Activated CD8-positive, alpha-beta memory T cell treated with anti-CD3 and anti-CD28 coated beads, Interleukin-2, amount 50 U/mL, for 24 hours (primary cell): ENCODE measurements at regions not wholly inside any gene's neighbourhood (a gene's known extent, or its start where the extent isn't known, plus 50 kb on each side); places are given as distances from the start of the nearest gene placed in this dataset.

Experiments
- DNase-seq: peaks from one replicate; pipeline ENCODE4 v3.0.0-alpha.2; 2020; ENCODE audit errors: extremely low read depth

DNA sequence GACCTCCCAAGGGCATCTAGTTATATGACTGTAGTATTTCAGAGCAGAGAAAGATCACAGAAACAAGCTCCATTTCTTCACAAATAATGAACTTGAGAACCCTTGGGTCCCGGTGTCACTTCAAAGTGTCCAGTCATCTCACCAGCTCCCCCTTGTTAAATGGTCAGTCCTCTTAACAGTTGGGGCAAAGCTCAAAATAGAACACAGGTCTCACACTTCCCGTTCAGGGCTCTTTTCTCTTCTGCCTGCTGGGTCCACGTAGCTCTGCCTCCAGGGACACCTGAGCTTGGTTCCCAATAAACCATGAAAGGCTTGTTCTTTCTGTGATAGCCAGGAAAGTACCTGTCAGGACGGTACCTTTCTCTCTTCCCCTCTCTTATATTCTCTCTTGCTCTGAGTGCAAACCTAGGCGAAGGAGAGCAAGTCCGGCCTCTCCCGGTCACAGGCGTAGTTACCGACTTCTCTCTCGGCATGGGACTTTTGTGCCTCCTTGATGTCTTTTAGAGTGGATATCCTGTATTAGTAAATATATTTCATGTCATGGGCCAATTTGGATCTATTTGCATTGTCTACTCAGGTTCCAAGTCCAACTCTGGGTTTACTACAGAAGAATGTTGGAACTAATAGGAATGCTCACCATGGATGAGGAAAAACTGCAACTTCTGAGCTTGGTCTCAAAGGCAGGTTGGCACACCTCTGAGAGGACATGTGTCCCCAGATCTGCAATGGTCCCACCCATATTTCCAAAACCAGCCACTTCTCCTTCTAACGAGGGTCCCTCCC is 118.8 kb upstream of the PARP11 start:
- DNase-seq = no peak

DNA sequence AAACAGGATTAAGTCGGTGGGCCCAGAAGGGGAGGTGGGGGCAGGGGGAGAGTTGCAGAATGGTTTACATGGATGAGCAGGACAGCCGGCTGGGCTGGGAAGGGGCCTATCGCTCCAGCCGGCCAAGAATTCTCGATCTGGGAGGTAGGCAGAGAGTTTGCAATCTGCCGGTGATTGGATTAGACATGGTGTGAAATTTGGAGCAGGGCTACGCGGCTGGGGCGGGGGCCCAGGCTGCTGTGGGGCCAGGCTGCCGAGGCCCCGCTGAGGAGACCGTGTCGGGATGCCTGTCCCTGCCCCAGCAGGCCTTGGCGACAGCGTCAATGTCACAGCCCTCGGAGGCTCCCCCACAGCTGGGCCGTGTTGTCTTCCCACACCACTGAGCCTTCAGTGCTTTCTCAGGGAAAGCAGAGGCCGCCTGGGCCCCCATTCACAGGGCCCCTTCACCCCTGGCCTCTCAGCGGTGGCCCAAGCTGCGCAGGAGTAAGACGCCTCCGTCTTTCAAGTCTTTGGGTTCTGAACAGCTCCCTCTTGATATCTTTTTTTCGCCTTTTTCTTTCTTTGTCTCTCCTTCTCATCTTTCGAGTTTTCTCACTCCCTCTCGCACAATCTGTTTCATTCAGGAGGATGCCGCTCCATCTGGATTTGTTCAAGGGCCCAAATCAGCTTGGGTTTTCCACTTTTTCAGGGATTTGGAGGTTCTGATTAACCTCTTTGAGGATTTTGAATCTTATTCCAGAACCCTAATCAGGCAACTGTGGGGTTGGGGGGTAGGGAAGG is 117.5 kb upstream of the PARP11 start:
- DNase-seq = no peak

DNA sequence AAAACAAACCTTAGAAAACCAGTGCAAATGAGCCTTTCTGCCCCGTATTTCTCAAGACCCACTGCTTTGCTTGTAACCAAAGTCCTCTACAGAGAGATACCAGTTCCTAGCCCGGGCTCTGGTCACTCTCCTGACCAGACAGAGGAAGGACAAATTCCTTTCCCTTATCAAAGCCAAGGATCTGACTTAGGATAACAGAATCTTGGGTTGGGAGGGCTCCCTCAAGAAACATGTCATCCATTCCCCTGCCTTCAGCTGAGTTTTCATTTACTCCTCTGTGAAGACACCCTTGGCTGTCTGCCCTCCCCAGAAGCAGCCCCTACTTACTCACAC is 116.0 kb upstream of the PARP11 start:
- DNase-seq = no peak

DNA sequence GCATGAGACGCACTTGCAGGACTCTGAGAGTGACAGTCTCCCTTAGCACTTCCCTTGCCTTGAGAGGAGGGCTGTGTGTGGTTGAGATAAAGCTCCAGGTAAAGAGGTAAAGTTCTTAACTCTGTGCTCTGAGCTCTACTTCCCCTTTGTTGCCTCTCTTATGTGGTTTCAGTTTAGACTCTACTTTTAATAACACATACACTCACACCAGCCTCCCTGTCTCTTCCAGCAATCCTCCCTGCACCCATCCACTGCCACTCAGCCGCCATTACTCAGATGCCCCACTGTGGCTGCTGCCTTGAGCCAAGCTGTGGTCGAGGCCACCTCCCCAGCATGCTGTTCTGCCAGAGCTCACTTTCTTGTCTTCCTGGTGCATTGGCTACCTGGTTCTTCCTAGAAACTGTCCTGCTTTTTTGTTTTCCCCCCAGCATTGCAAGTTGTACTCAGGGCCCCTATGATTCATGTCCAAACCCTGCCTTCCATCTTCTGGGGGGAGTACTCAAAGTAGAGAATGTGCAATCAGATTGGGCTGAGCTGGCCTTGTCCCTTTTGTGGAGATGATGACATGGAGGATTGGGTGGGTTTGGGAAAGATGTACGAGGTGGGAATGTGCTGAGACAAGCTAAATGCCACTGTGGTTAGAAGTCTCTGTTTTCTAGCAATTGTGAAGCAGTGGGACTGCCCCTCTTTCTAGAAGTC is 115.5 kb upstream of the PARP11 start:
- no peak for DNase-seq

DNA sequence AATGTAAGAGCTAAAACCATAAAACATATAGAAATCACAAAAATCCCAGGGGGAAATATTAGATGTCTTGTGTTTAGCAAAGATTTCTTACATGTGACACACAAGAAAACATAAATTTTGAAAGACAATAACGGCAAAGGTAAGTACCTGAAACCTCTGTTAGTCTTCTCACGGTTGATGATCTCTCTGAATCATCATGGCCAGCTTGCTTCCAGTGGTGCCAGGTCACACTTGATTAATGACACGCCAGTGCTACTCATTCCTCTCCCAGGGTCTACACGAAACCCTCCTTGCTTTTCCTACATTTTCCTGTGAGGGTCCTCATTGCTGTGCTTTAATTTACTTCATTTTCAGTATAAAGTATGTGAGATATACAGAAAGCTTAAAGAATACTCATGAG is 114.4 kb upstream of the PARP11 start:
- no peak for DNase-seq

DNA sequence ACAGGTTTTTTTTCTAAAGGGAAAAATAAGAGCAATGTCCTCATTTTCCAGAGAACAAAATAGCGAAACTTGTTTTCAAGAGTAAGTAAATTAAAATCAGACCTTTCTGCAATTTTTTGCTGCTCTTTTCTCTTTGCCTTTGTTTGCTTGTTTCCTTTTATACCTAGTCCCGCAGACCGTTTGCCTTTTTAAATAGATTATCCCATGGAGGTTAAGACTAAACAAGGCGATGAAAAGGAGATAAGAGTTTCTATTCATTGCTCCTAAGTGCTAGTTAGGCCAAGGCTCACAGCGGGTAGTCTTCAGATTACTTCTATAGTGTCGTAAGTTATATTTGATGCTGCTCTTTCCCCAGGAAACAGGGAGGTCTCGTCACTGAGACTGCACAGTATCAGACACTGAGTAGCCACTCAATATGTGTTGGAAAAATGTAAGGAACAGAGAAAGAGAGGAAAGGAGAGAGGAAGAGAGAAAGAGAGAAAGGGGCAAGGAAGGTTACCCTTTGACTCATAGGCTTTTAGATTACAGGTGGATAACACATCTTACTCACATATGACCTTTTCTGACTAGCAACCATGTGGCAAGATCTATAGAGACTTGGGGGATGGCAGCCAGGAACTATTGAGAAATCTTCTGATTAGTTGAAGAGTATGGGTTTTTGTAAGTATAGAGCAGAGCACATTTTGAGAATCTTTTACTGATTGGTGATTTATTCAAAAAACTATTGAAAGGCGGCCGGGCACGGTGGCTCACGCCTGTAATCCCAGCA is 107.5 kb upstream of the PARP11 start:
- DNase-seq = no peak

DNA sequence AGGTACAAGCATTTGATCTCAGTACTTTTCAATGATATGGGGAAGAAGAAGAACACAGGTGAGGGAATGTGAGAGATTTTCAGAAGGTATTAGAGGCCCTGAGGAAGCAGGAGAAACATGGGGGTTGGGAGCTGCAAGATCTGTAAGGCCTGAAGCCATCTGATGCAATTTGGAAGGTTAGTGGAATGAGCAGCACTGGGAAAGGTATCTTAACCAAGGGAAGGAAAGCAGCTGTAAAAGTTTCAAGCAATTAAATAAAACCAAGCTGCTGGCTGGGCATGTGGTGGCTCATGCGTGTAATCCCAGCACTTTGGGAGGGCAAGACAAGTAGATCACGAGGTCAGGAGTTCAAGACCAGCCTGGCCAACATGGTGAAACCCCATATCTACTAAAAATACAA is 104.4 kb upstream of the PARP11 start:
- DNase-seq = no peak

DNA sequence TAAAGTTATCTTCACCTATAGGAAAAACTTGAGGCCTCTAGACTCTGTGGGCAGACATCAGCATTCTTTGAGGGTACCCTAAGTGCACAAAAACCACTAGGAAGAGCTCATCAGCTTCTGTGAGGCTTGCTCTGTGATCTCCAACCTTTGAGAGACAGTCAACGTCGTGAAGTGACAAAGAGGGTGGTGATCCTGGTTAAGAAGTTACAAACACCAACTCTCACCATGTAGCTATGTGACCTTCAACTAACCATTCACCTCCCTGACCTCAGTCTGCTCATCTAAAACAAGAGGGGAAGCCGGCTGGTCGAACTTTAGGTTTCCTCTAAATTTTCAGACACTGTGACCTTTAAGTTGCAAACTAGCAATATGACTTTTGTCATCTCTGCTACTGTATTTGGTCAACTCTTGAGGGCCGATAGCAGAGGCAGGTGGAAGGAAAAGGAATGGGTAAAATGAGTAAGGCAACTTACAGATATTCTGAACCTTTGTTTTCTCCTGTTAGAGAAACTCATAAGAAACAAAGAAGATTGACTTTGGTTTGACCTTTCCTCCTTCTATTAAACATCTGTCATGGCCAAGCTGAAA is 103.2 kb upstream of the PARP11 start:
- DNase-seq = no peak

DNA sequence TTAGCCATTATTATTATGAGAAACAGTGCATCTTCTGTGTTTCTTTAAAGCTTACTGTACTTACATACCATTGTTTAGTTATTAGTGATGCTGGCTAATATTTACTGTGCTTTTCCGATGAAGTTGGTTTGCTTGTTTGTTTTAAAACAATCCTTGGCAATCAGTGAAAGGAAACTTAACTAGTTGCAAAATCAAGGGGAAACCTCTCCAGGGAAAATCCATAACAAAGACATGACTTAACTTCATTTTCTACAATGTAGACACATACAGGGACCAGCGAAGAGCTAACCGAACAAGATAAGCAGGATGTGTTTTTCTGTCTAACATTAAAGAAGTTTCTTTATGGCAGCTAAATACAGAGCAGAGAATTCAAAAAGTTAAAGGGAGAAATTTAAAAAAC is 102.5 kb upstream of the PARP11 start:
- DNase-seq = no peak

DNA sequence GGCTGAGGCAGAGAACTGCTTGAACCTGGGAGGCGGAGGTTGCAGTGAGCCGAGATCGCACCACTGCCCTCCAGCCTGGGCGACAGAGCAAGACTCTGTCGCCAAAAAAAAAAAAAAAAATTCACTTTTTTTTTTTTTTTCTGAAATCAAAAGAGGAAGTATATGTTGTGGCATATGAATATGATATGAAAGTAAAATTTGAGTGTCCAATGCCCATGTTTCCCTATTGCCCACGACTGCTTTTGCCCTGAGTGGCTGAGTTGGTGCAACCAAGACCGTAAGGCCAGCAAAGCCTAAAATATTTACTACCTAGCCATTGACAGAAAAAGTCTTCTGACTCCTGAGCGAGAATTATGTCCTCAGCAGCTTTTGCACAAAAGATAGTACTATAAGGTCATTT is 101.7 kb upstream of the PARP11 start:
- DNase-seq = no peak

DNA sequence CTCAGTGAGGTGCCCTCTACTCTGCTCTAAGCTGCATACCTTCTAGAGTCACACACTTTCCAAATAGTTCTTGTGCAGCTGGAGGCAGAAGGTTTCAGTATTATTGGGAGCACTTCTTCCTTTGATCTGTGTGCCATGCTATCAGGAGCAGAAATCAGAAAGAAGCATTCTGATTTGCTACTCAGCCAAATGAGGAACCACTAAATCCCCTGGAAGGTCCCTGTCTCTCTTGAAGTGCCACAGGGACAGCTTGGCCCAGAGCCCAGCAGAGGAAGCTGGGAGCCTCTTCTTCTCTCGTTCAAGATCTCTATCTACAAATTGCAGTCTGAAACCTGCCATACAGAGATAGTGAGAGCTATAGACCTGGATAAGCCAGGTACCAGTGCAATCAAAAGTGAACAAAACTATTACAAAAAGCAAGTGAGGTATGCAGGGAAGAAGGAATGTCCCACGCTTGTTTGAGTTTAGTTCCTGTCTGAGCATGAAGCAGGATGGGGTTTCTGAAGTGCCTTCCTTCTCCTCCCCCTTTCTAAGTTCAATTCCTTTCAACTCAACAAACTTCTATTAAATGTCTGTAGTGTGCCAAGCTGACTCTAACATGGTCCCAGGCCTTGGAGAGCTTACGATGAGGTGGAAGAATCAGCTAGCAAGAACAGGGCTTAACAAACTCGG is 100.9 kb upstream of the PARP11 start:
- no peak for DNase-seq

DNA sequence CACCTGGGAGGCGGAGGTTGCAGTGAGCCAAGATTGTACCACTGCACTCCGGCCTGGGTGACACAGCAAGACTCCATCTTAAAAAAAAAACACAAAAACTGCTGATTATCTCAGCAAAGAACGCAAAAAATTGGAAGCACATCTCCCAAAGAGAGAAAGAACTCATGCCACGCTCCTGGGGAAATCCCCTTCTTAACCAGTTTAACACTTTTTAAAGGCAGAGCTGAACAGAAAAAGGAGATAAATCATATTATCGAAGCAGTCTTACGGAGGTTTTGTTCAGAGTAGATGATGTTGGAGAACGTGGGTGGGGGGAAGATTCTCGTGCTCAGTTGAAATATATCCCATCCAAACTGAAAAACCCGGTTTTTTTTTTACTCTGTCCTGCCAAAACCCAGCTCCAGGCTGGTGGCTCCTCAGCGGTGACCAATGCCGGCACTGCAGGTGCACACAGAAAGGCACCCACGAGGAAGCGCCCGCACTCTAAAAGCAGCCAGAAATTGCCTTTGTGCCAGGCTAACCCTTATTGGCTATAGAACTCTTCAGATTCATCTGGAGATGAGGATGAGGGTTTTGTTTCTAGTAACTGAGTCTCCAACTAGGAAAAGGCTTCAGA is 100.2 kb upstream of the PARP11 start:
- no peak for DNase-seq

DNA sequence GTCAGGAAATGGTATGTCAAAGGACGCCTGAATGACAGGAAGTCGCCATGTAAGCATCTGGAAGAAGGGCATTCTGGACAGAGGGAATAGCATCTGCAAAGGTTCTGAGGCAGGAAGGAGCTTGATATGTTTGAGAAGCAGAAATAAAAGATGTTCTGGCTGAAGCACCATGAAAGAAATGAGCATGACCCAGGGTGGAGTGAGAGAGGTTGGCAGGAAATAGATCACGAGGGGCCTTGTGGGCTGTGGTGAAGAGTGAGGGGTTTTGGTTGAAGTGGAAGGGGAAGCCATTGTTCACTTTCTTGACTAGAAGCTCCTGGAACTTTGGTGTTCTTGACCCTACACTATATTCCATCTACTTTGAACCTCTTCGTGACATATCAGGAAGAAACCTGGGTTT is 99.4 kb upstream of the PARP11 start:
- no peak for DNase-seq

DNA sequence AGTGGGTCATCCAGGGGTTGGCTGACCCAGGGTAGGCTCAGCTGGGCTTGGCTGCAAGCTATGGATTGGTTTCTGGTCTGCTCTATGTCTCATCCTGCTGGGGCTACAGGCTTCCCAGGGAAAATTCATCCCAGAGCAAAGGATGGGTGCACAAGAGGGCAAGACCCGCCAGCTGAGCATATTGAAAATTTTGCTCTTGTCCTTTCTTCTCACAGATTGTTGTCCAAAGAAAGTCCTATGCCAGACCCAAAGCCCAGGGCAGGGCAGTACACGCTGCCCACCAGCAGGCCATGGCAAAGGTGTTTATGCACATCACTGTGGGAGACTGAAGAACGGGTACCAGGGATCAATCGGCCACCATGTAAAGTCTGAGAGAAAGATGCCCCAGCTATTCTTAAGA is 95.3 kb upstream of the PARP11 start:
- DNase-seq = no peak

DNA sequence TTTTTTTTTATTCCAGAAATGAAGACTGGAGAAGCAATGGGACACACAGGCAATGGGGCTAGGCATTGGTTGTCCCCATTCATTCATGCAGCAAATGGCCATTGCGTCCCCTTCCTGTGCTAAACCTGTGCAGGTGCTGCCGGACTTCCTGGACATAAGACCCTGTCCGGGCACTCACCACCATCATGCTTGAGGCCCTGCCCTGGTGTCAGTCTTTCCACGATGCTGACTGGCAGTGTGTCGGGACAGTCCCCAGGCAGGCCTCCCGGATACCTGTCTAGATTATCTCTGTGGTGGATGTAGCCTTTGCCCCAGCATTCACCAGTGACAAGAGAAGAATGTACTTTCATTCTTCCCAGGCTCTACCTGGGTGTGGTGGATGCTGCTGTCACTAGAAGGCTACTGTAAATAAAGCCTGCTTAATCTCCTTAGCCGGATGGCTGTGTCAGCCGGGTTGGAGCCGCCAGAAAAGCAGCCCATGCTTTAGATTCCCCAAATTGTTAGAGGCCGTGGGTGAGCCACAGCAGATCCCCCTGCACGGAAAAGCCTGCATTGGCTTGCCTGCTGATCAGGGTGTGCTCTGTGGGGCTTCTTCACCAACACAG is 94.5 kb upstream of the PARP11 start:
- no peak for DNase-seq

DNA sequence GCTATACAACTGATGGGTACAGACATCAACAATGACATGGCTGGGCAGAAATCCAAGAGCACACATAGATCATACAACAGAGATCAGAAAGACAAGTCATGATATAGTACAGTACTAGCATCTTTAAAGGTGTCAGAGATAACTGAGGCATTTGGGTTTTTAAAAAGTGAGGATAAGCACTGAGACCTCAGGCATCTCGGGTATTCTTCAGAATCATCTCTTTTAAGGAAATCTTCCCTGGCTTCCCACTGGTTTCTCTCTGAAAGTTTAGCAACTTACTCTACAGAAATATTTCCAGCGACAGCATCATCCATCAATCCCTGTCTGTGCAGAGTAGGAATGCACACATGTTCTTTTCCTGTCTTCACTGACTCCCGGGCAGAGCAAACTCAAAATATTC is 93.2 kb upstream of the PARP11 start:
- no peak for DNase-seq

DNA sequence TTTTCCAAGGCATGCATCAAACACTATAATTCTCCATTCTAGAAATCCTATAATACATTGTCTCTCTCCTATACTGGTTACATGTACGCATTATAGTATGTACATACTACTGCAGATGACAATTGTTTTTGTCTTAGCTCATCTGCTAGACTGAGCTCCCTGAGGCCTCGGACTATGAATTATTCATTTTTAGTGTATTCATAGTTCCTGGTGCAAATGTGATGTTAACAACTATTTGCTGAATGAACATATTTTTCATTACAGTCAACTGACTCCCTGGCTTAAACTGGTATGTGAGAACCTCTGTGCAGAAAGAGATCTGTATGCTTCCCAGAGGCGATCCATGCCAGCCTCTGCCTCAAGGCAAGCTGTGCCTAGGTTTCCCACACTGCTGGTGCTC is 91.8 kb upstream of the PARP11 start:
- no peak for DNase-seq

DNA sequence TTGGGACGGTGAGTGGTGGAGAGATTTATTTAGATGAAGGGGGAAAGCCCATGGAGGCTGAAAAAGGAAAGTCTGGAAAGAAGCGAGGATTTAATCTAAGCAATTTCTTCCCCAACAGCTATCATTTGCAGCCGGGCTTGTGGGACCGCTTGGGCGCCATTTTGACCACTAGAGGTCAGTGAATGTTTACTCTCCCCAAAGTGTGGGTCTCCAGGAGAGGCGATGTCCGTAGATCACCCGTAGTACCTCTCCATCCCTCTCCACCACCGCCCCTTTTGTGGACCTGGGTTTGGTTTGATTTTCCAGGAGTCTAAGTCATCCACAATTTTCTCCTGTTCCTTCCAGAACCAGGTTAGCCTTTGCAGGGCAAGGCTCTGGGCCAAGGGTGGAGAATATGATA is 91.2 kb upstream of the PARP11 start:
- no peak for DNase-seq

DNA sequence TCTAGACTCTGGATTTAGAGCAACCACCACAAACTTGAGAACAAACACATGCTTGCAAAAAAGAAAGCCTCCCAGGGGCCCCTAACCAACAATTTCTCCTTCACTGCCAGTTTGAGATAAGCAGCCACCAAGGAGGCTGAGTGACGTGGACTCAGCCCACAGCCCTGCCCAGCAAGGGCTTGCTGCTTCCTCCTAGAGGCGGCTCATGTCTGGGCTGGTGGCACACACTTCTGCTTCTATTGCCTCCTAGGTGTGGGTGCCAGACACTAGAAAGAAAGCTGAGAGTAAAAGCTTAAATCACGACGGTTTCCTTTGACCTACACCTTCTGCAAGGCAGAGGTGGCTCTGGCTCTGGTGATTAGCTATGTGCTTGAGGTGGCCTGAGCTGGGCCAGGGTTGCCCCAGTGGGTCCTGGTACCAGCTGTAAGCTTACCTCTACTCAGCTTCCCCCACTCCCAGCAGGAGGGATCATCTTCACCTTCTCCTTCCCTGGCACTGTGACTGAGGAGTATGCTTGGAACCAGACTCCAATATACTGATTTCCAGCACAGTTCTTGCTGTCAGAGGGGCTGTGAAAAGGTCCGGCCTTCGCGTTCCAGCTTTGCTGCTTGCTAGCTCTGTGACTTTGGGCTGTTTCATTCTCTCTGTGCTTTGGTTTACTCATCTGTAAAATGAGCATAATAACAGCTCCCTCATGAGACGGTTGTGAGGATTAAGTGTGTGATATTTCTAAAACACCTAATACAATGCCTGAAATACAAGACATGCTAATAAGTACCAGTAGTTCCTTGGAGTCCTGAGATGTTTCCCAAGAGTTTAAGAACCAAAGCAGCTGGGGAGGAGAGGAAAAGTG is 89.7 kb upstream of the PARP11 start:
- DNase-seq = no peak
